Glutamatergic neuron (in vitro differentiated cells): ENCODE measurements at regions not wholly inside any gene's neighbourhood (a gene's known extent, or its start where the extent isn't known, plus 50 kb on each side); places are given as distances from the start of the nearest gene placed in this dataset.

Experiments
- DNase-seq: peaks from one replicate; pipeline ENCODE4 v3.0.0; 2022
- H3K27ac Mint-ChIP-seq: one replicate; pipeline ENCODE4 v1.8.0; 2020; ENCODE audit warnings: mild to moderate bottlenecking, mixed read lengths, inconsistent platforms; ENCODE audit not compliant: unreplicated experiment
- H3K27me3 Mint-ChIP-seq: one replicate; pipeline ENCODE4 v1.8.0; 2020; ENCODE audit warnings: mild to moderate bottlenecking, moderate library complexity, mixed read lengths, inconsistent platforms; ENCODE audit not compliant: unreplicated experiment
- H3K36me3 Mint-ChIP-seq: one replicate; pipeline ENCODE4 v1.8.0; 2020; ENCODE audit warnings: mild to moderate bottlenecking, mixed read lengths, inconsistent platforms; ENCODE audit not compliant: unreplicated experiment
- H3K4me1 Mint-ChIP-seq: one replicate; pipeline ENCODE4 v1.8.0; 2020; ENCODE audit warnings: mild to moderate bottlenecking, low read depth, mixed read lengths, inconsistent platforms; ENCODE audit not compliant: unreplicated experiment
- H3K4me3 Mint-ChIP-seq: one replicate; pipeline ENCODE4 v1.8.0; 2020; ENCODE audit warnings: mild to moderate bottlenecking, mixed read lengths, inconsistent platforms; ENCODE audit not compliant: unreplicated experiment
- H3K9me3 Mint-ChIP-seq: one replicate; pipeline ENCODE4 v1.8.0; 2020; ENCODE audit warnings: mild to moderate bottlenecking, moderate library complexity, mixed read lengths, inconsistent platforms; ENCODE audit not compliant: unreplicated experiment
- TF ChIP-seq, protein P1 (sequence below): fragments of 200-600 bp; sonication (generic); IDR thresholded peaks from one replicate; pipeline ENCODE4 v1.5.0; 2021; ENCODE audit not compliant: partially characterized antibody, unreplicated experiment

DNA sequence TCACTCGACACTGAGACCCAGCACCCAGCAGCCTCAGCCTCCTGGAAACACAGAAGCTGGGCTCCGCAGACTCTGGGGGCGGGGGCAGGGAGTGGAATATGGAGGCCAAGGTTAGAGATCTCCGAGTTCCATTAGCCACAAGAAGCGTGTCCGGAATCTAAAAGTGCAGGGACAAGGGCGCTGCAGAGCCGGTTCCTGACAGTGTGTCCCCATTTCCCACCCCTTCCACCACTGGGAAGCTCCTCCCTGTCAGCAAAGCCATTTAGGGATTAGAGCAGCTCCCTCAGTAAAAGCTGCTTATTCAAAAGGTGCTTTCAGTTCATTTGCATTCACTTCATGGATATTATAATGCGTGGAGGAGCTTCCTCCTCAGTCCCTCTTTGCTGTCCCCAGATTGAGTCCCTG, 74.1 kb upstream of the HSPA9 start:
- TF ChIP-seq, protein P1, sequence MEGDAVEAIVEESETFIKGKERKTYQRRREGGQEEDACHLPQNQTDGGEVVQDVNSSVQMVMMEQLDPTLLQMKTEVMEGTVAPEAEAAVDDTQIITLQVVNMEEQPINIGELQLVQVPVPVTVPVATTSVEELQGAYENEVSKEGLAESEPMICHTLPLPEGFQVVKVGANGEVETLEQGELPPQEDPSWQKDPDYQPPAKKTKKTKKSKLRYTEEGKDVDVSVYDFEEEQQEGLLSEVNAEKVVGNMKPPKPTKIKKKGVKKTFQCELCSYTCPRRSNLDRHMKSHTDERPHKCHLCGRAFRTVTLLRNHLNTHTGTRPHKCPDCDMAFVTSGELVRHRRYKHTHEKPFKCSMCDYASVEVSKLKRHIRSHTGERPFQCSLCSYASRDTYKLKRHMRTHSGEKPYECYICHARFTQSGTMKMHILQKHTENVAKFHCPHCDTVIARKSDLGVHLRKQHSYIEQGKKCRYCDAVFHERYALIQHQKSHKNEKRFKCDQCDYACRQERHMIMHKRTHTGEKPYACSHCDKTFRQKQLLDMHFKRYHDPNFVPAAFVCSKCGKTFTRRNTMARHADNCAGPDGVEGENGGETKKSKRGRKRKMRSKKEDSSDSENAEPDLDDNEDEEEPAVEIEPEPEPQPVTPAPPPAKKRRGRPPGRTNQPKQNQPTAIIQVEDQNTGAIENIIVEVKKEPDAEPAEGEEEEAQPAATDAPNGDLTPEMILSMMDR = no peak
- no peak overlapping the region for H3K4me3 Mint-ChIP-seq
- H3K27me3 Mint-ChIP-seq = peaks cover 6% of the 10 kb centered on the region
- peaks cover 6% of the 10 kb centered on the region for H3K9me3 Mint-ChIP-seq
- no peaks in the 10 kb centered on the region for H3K36me3 Mint-ChIP-seq
- DNase-seq = peak; percentile 43
- H3K27ac Mint-ChIP-seq = peak overlapping the region; percentile 90
- peaks cover 55% of the 10 kb centered on the region for H3K4me1 Mint-ChIP-seq

DNA sequence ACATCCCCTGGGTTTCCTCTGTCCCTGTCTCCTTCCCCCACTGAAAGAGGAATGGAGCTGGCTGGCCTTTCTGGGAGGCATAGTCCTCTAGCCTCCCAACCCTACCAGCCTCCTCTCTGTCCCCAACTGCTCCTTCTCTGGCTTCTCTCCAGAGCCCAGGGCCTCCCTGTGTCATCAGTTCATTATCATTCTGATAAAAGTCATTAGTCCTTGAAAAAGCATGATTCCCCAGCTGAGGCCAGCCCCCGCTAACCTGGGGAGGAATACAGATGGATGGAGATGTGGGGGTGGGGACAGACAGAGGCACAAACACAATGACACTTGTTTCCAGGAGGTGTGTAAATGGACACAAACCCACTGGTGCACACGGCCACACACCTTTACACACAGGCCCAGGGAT, 73.6 kb upstream of the HSPA9 start:
- peaks cover 7% of the 10 kb centered on the region for H3K27me3 Mint-ChIP-seq
- no peak overlapping the region for H3K4me3 Mint-ChIP-seq
- peaks cover 50% of the 10 kb centered on the region for H3K4me1 Mint-ChIP-seq

DNA sequence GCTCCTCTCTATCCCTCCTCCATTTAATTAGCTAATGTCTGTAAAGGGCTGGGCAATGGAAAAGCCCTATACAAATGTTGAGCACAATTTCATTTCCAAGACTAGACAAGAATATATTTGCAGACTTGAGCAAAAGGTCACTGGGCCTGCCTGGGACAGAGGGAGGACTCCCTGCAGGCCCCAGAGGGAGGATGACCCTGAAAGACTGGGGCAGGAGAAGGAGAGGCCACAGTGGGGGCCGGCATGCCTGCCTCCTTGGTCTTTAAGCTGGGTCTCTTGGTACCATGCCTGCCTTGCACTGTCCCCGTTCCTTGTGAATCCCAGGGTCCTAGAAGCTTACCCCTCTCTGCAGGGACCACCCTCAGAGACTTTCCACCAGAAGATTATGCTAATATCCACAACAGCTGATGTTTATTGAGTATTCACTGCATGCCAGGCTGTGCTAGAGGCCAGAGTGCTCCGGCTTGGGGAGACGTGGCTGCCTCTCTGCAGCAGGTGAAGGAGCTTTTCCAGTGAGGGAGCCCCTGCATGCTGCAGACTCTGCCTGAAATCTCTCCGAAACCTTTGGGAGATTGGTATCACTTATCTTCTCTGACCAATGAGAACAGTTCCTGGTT, 72.7 kb upstream of the HSPA9 start:
- TF ChIP-seq, protein P1 = no peak
- Mint-ChIP-seq H3K9me3 (peaks cover 6% of the 10 kb centered on the region), H3K4me3 (peak overlapping the region; percentile 54), H3K27ac (peak overlapping the region; percentile 90), H3K4me1 (peaks cover 42% of the 10 kb centered on the region), H3K36me3 (no peaks in the 10 kb centered on the region), H3K27me3 (peaks cover 8% of the 10 kb centered on the region)
- no peak for DNase-seq

More for the DNA sequence above, 73.6 kb upstream of the HSPA9 start:
- Mint-ChIP-seq H3K27ac (peak overlapping the region; percentile 90), H3K36me3 (no peaks in the 10 kb centered on the region), H3K9me3 (peaks cover 6% of the 10 kb centered on the region)
- DNase-seq = no peak
- TF ChIP-seq, protein P1 = no peak

DNA sequence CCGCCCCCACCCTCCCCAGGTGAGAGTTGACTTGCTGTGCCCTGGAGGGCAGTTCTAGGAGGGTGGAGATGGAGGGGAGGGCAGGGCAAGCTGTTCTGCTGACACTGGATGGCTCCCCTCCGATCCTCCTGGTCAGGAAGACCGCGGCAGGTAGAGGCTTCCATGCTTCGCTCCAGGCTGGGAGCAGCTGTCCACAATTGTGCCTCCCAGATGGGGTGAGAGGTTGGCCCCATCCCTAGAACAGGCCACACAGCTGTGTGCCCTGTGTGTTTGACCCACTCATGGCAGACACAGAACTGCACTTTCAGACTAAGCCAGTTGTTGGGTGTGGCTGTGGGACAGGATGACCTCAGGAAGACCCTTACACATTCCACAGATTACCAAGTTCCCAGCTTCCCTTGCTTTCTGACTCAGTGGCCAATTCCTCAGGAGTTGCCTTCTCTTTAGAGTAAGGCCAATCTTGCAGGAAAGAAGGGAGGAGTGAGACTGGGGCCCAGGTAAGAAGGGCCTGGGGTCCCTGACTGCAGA, 72.1 kb upstream of the HSPA9 start:
- no peak overlapping the region for H3K4me3 Mint-ChIP-seq
- H3K4me1 Mint-ChIP-seq = peaks cover 42% of the 10 kb centered on the region
- H3K9me3 Mint-ChIP-seq = peaks cover 6% of the 10 kb centered on the region
- peaks cover 8% of the 10 kb centered on the region for H3K27me3 Mint-ChIP-seq
- DNase-seq = no peak
- no peaks in the 10 kb centered on the region for H3K36me3 Mint-ChIP-seq
- H3K27ac Mint-ChIP-seq = no peak overlapping the region
- TF ChIP-seq, protein P1 = no peak

DNA sequence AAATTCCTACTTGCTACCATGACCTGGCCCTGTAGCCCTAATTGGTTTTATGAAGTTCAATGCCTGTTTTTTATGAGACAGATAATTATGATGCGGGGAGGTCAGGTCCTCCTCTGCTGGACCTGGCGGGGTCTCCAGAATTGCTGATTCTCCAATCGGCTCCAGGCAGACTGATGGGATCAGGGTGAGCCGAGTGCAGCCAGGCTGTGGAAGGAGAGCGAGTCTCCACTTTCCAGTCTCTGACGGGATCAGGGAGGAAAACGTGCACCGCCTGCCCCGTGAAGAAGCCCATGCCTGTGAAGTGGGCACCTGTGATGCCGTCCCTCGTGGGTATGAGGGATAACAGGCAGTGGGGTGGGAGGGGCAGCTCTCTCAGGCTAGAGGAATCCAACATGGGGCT, 71.5 kb upstream of the HSPA9 start:
- Mint-ChIP-seq H3K27ac (no peak overlapping the region), H3K4me1 (peaks cover 45% of the 10 kb centered on the region)
- TF ChIP-seq, protein P1 = no peak

More for the DNA sequence above, 71.5 kb upstream of the HSPA9 start:
- no peak overlapping the region for H3K4me3 Mint-ChIP-seq
- H3K36me3 Mint-ChIP-seq = no peaks in the 10 kb centered on the region
- peaks cover 7% of the 10 kb centered on the region for H3K27me3 Mint-ChIP-seq
- no peak for DNase-seq
- H3K9me3 Mint-ChIP-seq = peaks cover 10% of the 10 kb centered on the region
